ACC112 (cell line): ENCODE measurements at regions not wholly inside any gene's neighbourhood (a gene's known extent, or its start where the extent isn't known, plus 50 kb on each side); places are given as distances from the start of the nearest gene placed in this dataset.

Source experiments
- H2AFZ ChIP-seq: fragments of 200-600 bp; sonication (generic); one replicate; pipeline ENCODE4 v1.6.0; 2017; ENCODE audit warnings: antibody characterized with exemption, low read length; ENCODE audit not compliant: unreplicated experiment
- H3K27ac ChIP-seq: fragments of 200-600 bp; sonication (generic); 2 replicates; pipeline ENCODE4 v1.5.1; 2014; ENCODE audit warnings: low read depth, mild to moderate bottlenecking, antibody characterized with exemption, low read length, moderate library complexity
- H3K27me3 ChIP-seq: fragments of 200-600 bp; sonication (generic); 2 replicates; pipeline ENCODE4 v1.6.1; 2014; ENCODE audit warnings: mild to moderate bottlenecking, antibody characterized with exemption, low read length, moderate library complexity, mixed read lengths; ENCODE audit not compliant: insufficient read depth
- H3K36me3 ChIP-seq: fragments of 200-600 bp; sonication (generic); 2 replicates; pipeline ENCODE4 v1.6.1; 2016; ENCODE audit warnings: mild to moderate bottlenecking, antibody characterized with exemption, low read length, moderate library complexity, mixed read lengths; ENCODE audit not compliant: insufficient read depth
- H3K4me1 ChIP-seq: fragments of 200-600 bp; sonication (generic); one replicate; pipeline ENCODE4 v1.6.1; 2016; ENCODE audit warnings: low read length, mixed read lengths; ENCODE audit not compliant: insufficient read depth, unreplicated experiment, control insufficient read depth
- H3K4me3 ChIP-seq: fragments of 200-600 bp; sonication (generic); 2 replicates; pipeline ENCODE4 v1.5.1; 2014; ENCODE audit warnings: mild to moderate bottlenecking, low read depth, low read length
- H3K79me2 ChIP-seq: fragments of 200-600 bp; sonication (generic); one replicate; pipeline ENCODE4 v1.6.0; 2016; ENCODE audit warnings: low read length; ENCODE audit not compliant: control insufficient read depth, unreplicated experiment, insufficient read depth

- Histone ChIP-seq H3K79me2 (peaks cover 79% of the 10 kb centered on the region), H3K4me3 (no peak overlapping the region), H3K27ac (no peak overlapping the region), H3K4me1 (peaks cover 30% of the 10 kb centered on the region), H3K36me3 (no peaks in the 10 kb centered on the region), H2AFZ (no peak overlapping the region), H3K27me3 (no peaks in the 10 kb centered on the region)
These were observed 66.7 kb upstream of the PNMA1 start for GRCh38 chr14:73780896-73781295.

DNA sequence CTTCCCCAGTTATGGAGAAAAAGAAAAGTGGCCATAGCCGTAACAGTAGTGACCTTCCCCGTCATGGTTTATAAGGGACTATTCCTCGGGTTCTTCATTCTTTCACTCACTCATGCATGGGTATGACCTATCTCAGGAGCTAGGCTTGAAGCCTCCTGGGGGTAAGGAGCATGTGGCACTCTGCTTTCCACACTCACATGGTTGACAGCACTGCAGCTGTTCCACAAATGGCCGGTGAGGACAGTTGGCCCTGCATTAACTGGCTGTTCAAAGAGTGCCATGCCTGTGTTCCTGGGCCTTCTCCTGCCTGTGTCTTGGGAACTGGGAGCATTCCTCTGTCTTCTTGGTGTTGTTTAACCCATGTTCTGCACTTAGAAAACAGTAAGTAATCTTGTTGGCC lies 66.2 kb upstream of the PNMA1 start:
- Histone ChIP-seq H3K27me3 (no peaks in the 10 kb centered on the region), H3K36me3 (no peaks in the 10 kb centered on the region), H3K79me2 (peaks cover 81% of the 10 kb centered on the region), H3K4me1 (peaks cover 28% of the 10 kb centered on the region), H2AFZ (no peak overlapping the region), H3K4me3 (no peak overlapping the region), H3K27ac (no peak overlapping the region)

GRCh38 chr14:73778736-73779135 lies 64.6 kb upstream of the PNMA1 start:
- Histone ChIP-seq H3K4me3 (no peak overlapping the region), H2AFZ (no peak overlapping the region), H3K36me3 (no peaks in the 10 kb centered on the region), H3K27me3 (no peaks in the 10 kb centered on the region), H3K79me2 (peaks cover 79% of the 10 kb centered on the region), H3K27ac (no peak overlapping the region), H3K4me1 (peaks cover 11% of the 10 kb centered on the region)

- H3K27me3 ChIP-seq: no peaks in the 10 kb centered on the region
- H3K4me3 ChIP-seq: no peak overlapping the region
- H3K4me1 ChIP-seq: peaks cover 2% of the 10 kb centered on the region
- H2AFZ ChIP-seq: no peak overlapping the region
- no peaks in the 10 kb centered on the region for H3K36me3 ChIP-seq
- H3K27ac ChIP-seq: no peak overlapping the region
- H3K79me2 ChIP-seq: peaks cover 74% of the 10 kb centered on the region
These were observed 63.2 kb upstream of the PNMA1 start for GRCh38 chr14:73777420-73777819.

DNA sequence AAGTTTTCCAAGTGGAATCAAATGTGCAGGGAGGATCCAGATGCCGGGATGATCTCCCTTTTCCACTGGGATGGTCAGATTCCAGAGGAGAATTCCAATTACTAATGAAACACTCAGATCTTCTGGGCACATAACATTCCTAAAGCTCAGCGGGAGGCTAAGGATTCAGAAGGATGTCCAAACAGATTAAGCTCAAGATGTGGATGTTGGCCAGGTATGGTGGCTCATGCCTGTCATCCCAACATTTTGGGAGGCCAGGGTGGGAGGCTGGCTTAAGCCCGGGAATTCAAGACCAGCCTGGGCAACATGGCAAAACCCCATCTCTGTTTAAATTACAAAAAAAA lies 62.0 kb upstream of the PNMA1 start:
- H3K27me3 ChIP-seq: no peaks in the 10 kb centered on the region
- no peaks in the 10 kb centered on the region for H3K36me3 ChIP-seq
- H3K4me1 ChIP-seq: peaks cover 12% of the 10 kb centered on the region
- no peak overlapping the region for H3K27ac ChIP-seq
- no peak overlapping the region for H3K4me3 ChIP-seq
- H3K79me2 ChIP-seq: peaks cover 72% of the 10 kb centered on the region
- no peak overlapping the region for H2AFZ ChIP-seq

GRCh38 chr14:73775339-73776193 lies 61.4 kb upstream of the PNMA1 start:
- no peaks in the 10 kb centered on the region for H3K36me3 ChIP-seq
- H3K79me2 ChIP-seq: peaks cover 72% of the 10 kb centered on the region
- no peak overlapping the region for H3K4me3 ChIP-seq
- peaks cover 12% of the 10 kb centered on the region for H3K4me1 ChIP-seq
- no peak overlapping the region for H3K27ac ChIP-seq
- H2AFZ ChIP-seq: no peak overlapping the region
- no peaks in the 10 kb centered on the region for H3K27me3 ChIP-seq

GRCh38 chr14:73774671-73775070 lies 60.5 kb upstream of the PNMA1 start:
- H3K27ac ChIP-seq: no peak overlapping the region
- H3K79me2 ChIP-seq: peaks cover 74% of the 10 kb centered on the region
- H3K27me3 ChIP-seq: no peaks in the 10 kb centered on the region
- H3K4me1 ChIP-seq: peaks cover 12% of the 10 kb centered on the region
- no peak overlapping the region for H3K4me3 ChIP-seq
- no peak overlapping the region for H2AFZ ChIP-seq
- no peaks in the 10 kb centered on the region for H3K36me3 ChIP-seq

GRCh38 chr14:73774241-73774570 lies 60.0 kb upstream of the PNMA1 start:
- H3K27ac ChIP-seq: no peak overlapping the region
- no peak overlapping the region for H3K4me3 ChIP-seq
- peaks cover 74% of the 10 kb centered on the region for H3K79me2 ChIP-seq
- no peak overlapping the region for H2AFZ ChIP-seq
- peaks cover 13% of the 10 kb centered on the region for H3K4me1 ChIP-seq
- H3K27me3 ChIP-seq: no peaks in the 10 kb centered on the region
- no peaks in the 10 kb centered on the region for H3K36me3 ChIP-seq

GRCh38 chr14:73773441-73774240 lies 59.5 kb upstream of the PNMA1 start:
- no peak overlapping the region for H3K27ac ChIP-seq
- no peaks in the 10 kb centered on the region for H3K36me3 ChIP-seq
- peaks cover 74% of the 10 kb centered on the region for H3K79me2 ChIP-seq
- H3K4me3 ChIP-seq: no peak overlapping the region
- H3K4me1 ChIP-seq: peaks cover 18% of the 10 kb centered on the region
- no peak overlapping the region for H2AFZ ChIP-seq
- no peaks in the 10 kb centered on the region for H3K27me3 ChIP-seq

DNA sequence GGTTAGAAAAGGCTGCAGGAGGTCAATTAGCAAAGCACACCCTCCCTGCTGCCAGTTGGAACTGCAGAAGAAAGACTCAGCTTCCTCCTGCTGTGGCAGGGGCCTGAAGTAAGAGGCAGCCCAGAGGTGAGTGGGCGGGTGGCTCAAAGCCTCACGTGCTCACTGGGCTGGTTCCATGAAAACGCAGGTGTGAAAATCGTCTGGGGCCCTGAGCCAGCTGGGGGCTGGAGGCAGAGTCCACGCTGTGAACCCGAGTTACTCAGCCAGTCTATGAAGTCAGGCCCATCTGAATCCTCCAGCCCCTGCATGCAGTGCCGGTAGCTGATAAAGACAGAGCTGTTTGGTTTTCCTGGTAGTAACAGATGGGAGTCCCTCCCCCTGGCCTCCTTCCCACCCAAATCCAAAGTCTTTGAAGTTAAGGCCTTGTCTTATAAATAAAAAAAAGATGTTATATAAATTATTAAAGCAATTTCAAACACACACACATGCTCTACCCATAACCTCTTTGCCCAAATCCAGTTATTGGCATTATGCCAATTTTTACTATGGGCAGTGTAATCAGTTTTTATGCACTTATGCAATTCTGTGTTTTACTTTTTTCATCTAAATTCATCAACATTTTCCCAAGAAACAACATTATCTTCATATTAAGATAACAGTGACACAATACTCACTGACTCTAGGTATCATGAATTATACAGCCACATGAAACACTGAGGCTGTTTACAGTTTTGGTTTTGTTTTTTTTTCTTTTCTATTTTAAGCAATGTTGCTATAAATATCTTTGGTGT lies 57.9 kb upstream of the PNMA1 start:
- Histone ChIP-seq H3K27ac (0 out of 2 replicates have a peak overlapping the region, but pooled peaks have one; percentile 10), H3K4me3 (no peak overlapping the region), H3K36me3 (no peaks in the 10 kb centered on the region), H3K79me2 (peaks cover 64% of the 10 kb centered on the region), H3K27me3 (no peaks in the 10 kb centered on the region), H2AFZ (no peak overlapping the region), H3K4me1 (peaks cover 20% of the 10 kb centered on the region)
